HL-60 (cell line): ENCODE measurements at regions not wholly inside any gene's neighbourhood (a gene's known extent, or its start where the extent isn't known, plus 50 kb on each side); places are given as distances from the start of the nearest gene placed in this dataset.

Experiments
- GABPA ChIP-seq: IDR thresholded peaks from 2 replicates; pipeline ENCODE4 v1.6.1; 2012; ENCODE audit warnings: low read depth
- POLR2AphosphoS5 ChIP-seq: IDR thresholded peaks from 2 replicates; pipeline ENCODE4 v1.6.1; 2012; ENCODE audit warnings: low read depth
- TF ChIP-seq, protein P1 (sequence below): IDR thresholded peaks from one replicate; pipeline ENCODE4 v1.5.1; 2011; ENCODE audit warnings: low read length, control low read depth, inconsistent platforms; ENCODE audit not compliant: insufficient read depth
- TF ChIP-seq, protein P2 (sequence below): IDR thresholded peaks from 2 replicates; pipeline ENCODE4 v1.6.1; 2012; ENCODE audit warnings: low read depth; ENCODE audit not compliant: insufficient replicate concordance

DNA sequence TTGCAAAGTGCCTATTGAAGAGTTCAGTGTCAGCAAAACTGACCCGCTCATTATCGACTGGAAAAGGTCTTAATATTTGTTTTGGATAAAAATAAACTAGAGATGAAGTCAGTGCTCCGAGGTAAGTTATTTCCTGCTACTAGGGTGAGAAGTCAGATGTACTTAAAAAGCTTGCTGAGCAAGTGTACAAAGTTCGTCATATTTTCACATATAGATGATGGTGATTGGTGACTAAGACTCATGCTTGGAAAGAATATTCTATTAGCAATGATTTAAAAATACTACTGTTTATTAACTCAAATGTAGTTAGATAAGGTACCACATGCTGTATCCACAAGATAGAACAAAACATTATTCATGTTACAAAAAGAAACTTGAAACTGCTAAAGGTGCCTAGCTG lies 643.7 kb downstream of the GABRG2 start:
- TF ChIP-seq, protein P1, sequence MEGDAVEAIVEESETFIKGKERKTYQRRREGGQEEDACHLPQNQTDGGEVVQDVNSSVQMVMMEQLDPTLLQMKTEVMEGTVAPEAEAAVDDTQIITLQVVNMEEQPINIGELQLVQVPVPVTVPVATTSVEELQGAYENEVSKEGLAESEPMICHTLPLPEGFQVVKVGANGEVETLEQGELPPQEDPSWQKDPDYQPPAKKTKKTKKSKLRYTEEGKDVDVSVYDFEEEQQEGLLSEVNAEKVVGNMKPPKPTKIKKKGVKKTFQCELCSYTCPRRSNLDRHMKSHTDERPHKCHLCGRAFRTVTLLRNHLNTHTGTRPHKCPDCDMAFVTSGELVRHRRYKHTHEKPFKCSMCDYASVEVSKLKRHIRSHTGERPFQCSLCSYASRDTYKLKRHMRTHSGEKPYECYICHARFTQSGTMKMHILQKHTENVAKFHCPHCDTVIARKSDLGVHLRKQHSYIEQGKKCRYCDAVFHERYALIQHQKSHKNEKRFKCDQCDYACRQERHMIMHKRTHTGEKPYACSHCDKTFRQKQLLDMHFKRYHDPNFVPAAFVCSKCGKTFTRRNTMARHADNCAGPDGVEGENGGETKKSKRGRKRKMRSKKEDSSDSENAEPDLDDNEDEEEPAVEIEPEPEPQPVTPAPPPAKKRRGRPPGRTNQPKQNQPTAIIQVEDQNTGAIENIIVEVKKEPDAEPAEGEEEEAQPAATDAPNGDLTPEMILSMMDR, result no peak
- TF ChIP-seq GABPA (no peak), POLR2AphosphoS5 (no peak)
- TF ChIP-seq, protein P2, sequence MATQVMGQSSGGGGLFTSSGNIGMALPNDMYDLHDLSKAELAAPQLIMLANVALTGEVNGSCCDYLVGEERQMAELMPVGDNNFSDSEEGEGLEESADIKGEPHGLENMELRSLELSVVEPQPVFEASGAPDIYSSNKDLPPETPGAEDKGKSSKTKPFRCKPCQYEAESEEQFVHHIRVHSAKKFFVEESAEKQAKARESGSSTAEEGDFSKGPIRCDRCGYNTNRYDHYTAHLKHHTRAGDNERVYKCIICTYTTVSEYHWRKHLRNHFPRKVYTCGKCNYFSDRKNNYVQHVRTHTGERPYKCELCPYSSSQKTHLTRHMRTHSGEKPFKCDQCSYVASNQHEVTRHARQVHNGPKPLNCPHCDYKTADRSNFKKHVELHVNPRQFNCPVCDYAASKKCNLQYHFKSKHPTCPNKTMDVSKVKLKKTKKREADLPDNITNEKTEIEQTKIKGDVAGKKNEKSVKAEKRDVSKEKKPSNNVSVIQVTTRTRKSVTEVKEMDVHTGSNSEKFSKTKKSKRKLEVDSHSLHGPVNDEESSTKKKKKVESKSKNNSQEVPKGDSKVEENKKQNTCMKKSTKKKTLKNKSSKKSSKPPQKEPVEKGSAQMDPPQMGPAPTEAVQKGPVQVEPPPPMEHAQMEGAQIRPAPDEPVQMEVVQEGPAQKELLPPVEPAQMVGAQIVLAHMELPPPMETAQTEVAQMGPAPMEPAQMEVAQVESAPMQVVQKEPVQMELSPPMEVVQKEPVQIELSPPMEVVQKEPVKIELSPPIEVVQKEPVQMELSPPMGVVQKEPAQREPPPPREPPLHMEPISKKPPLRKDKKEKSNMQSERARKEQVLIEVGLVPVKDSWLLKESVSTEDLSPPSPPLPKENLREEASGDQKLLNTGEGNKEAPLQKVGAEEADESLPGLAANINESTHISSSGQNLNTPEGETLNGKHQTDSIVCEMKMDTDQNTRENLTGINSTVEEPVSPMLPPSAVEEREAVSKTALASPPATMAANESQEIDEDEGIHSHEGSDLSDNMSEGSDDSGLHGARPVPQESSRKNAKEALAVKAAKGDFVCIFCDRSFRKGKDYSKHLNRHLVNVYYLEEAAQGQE, result no peak
